SK-N-MC (cell line): ENCODE measurements at regions not wholly inside any gene's neighbourhood (a gene's known extent, or its start where the extent isn't known, plus 50 kb on each side); places are given as distances from the start of the nearest gene placed in this dataset.

Experiments
- EZH2 ChIP-seq: fragments of 200-600 bp; sonication (generic); IDR thresholded peaks from one replicate; pipeline ENCODE4 v1.6.1; 2017; ENCODE audit warnings: antibody characterized with exemption
- FOXP2 ChIP-seq: optimal IDR thresholded peaks from 2 replicates; pipeline ENCODE3; 2011; ENCODE audit warnings: mild to moderate bottlenecking, moderate library complexity; ENCODE audit not compliant: insufficient read depth; ENCODE audit errors: extremely low read length, control extremely low read depth
- POLR2AphosphoS5 ChIP-seq: IDR thresholded peaks from 2 replicates; pipeline ENCODE4 v1.6.1; 2012; ENCODE audit warnings: mild to moderate bottlenecking, low read depth, low read length, borderline replicate concordance

GRCh38 chr1:78440381-78440793 is 50.4 kb upstream of the PTGFR start:
- no peak for TF ChIP-seq EZH2
- TF ChIP-seq POLR2AphosphoS5: no peak
- no peak for TF ChIP-seq FOXP2
